Nephron progenitor cell (in vitro differentiated cells): ENCODE measurements at regions not wholly inside any gene's neighbourhood (a gene's known extent, or its start where the extent isn't known, plus 50 kb on each side); places are given as distances from the start of the nearest gene placed in this dataset.

ENCODE experiments used
- DNase-seq: peaks from one replicate; pipeline ENCODE4 v3.0.0; 2021
- H3K27ac Mint-ChIP-seq: 2 replicates; pipeline ENCODE4 v1.8.0; 2021; ENCODE audit warnings: mild to moderate bottlenecking, moderate library complexity, mixed read lengths
- H3K27me3 Mint-ChIP-seq: 2 replicates; pipeline ENCODE4 v1.8.0; 2021; ENCODE audit warnings: mild to moderate bottlenecking, low read depth, mixed read lengths; ENCODE audit not compliant: poor library complexity
- H3K36me3 Mint-ChIP-seq: 2 replicates; pipeline ENCODE4 v1.8.0; 2021; ENCODE audit warnings: low read depth, mixed read lengths
- H3K4me1 Mint-ChIP-seq: 2 replicates; pipeline ENCODE4 v1.8.0; 2021; ENCODE audit warnings: mixed read lengths
- H3K4me3 Mint-ChIP-seq: 2 replicates; pipeline ENCODE4 v1.8.0; 2021; ENCODE audit warnings: mild to moderate bottlenecking, moderate library complexity, mixed read lengths
- H3K9me3 Mint-ChIP-seq: 2 replicates; pipeline ENCODE4 v1.8.0; 2021; ENCODE audit warnings: mild to moderate bottlenecking, moderate library complexity, mixed read lengths
- TF ChIP-seq, protein P1 (sequence below): fragments of 200-600 bp; sonication (generic); IDR thresholded peaks from 2 replicates; pipeline ENCODE4 v1.5.0; 2021; ENCODE audit warnings: antibody characterized with exemption

DNA sequence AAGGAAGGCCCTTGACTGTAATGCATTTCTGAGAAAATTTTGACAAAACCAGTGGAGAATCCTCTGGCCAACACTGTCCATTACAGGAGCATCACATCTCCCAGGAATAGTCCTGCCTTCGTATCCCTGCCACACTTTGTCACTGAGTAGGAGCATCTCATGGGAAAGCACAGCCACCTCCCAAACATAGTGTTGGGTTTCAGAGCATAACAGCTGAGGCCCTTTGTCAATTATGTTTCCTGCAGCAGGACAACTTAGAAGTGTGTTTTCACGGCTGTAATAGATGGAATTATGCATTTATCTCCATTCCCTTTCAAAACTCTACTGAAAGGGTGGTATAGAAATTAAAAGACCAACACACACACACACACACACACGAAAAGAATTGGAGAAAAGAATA lies 91.1 kb upstream of the SMAD1 start:
- Mint-ChIP-seq H3K36me3 (no peaks in the 10 kb centered on the region), H3K9me3 (no peaks in the 10 kb centered on the region), H3K27me3 (peaks cover 3% of the 10 kb centered on the region), H3K4me1 (peaks cover 15% of the 10 kb centered on the region), H3K27ac (no peak overlapping the region), H3K4me3 (no peak overlapping the region)
- TF ChIP-seq, protein P1, sequence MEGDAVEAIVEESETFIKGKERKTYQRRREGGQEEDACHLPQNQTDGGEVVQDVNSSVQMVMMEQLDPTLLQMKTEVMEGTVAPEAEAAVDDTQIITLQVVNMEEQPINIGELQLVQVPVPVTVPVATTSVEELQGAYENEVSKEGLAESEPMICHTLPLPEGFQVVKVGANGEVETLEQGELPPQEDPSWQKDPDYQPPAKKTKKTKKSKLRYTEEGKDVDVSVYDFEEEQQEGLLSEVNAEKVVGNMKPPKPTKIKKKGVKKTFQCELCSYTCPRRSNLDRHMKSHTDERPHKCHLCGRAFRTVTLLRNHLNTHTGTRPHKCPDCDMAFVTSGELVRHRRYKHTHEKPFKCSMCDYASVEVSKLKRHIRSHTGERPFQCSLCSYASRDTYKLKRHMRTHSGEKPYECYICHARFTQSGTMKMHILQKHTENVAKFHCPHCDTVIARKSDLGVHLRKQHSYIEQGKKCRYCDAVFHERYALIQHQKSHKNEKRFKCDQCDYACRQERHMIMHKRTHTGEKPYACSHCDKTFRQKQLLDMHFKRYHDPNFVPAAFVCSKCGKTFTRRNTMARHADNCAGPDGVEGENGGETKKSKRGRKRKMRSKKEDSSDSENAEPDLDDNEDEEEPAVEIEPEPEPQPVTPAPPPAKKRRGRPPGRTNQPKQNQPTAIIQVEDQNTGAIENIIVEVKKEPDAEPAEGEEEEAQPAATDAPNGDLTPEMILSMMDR, result no peak
- no peak for DNase-seq

DNA sequence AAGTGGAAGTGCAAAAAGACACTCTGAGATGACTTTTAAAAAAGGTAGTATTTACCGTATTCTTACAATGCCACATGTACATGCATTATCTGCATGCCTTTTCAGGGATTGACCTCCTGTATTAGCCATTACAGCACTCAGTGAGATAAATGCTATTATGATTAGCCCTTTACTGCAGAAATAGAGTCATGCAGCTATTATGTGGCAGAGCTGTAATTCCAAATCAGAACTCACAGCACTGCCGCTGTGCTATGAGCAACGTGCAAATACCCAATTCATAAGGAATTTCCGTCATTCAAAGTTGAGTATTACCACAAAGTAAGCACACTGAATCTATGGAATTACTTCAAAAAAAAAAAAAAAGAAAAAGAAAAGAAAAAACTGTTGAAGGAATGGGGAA lies 92.1 kb upstream of the SMAD1 start:
- peaks cover 3% of the 10 kb centered on the region for H3K27me3 Mint-ChIP-seq
- H3K27ac Mint-ChIP-seq, result no peak overlapping the region
- no peak for DNase-seq
- TF ChIP-seq, protein P1, result no peak
- H3K36me3 Mint-ChIP-seq, result peaks cover under 1% of the 10 kb centered on the region
- peaks cover 9% of the 10 kb centered on the region for H3K9me3 Mint-ChIP-seq
- no peak overlapping the region for H3K4me3 Mint-ChIP-seq
- H3K4me1 Mint-ChIP-seq, result peaks cover 15% of the 10 kb centered on the region

DNA sequence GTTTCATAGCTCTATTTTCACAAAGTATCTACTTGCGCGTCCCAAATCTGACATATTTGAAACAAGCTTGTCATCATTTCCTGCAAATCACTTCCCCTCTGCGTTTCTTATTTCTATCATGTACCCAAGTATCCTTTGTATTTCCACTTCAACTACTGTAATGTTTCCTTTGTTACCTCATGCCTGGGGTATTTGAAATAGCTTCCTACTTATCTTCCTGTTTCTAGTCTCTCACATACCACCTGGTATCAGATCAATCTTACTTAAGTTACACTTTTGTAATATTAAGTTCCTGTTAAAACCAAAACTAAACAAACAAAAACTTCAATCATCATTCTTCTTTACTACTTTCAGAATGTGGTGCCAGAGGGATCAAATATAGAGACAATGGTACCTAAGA lies 93.6 kb upstream of the SMAD1 start:
- H3K27ac Mint-ChIP-seq, result no peak overlapping the region
- no peak for DNase-seq
- H3K27me3 Mint-ChIP-seq, result peaks cover 3% of the 10 kb centered on the region
- H3K9me3 Mint-ChIP-seq, result peaks cover 21% of the 10 kb centered on the region
- peaks cover 15% of the 10 kb centered on the region for H3K4me1 Mint-ChIP-seq
- H3K4me3 Mint-ChIP-seq, result no peak overlapping the region
- H3K36me3 Mint-ChIP-seq, result peaks cover 7% of the 10 kb centered on the region
- TF ChIP-seq, protein P1, result no peak

DNA sequence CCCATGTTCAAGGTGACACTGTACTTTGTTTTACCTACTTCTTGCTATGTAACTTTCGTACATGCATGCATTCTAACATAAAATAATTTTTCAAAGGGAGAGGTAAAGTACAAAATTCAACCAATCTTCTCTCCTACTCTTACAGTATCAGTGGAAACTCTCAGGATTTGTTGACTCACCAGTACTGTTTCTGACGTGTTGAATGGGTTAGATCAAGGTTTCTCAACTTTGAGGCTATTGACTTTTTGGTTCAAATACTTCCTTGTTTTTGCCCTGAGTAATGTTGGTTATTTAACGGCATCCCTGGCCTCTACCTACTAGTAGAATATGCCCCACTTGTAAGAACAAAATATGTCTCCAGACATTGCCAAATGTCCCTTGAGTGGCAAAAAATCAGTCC lies 94.6 kb upstream of the SMAD1 start:
- H3K27ac Mint-ChIP-seq, result no peak overlapping the region
- peaks cover 3% of the 10 kb centered on the region for H3K27me3 Mint-ChIP-seq
- TF ChIP-seq, protein P1, result no peak
- peaks cover 7% of the 10 kb centered on the region for H3K36me3 Mint-ChIP-seq
- H3K4me3 Mint-ChIP-seq, result no peak overlapping the region
- H3K4me1 Mint-ChIP-seq, result peaks cover 15% of the 10 kb centered on the region
- DNase-seq, result no peak
- H3K9me3 Mint-ChIP-seq, result peaks cover 26% of the 10 kb centered on the region

DNA sequence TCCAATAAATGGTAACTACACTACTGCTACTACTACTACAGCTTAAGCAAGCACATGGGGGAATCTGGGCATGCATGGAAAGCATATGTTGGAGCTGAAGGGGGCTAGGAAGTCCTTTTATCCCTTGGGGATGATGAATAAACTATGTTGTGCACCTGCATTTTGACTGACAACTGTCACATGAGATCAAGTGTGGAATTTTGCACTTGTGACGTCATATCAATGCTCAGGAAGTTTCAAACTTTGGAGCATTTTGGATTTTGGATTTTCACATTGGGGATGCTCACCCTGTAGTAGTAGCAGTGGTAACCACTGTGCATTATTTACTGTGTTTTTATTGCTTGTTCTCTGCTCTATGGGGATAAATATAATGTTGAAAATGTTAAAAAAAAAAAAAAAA lies 100.5 kb upstream of the SMAD1 start:
- H3K27ac Mint-ChIP-seq, result no peak overlapping the region

DNA sequence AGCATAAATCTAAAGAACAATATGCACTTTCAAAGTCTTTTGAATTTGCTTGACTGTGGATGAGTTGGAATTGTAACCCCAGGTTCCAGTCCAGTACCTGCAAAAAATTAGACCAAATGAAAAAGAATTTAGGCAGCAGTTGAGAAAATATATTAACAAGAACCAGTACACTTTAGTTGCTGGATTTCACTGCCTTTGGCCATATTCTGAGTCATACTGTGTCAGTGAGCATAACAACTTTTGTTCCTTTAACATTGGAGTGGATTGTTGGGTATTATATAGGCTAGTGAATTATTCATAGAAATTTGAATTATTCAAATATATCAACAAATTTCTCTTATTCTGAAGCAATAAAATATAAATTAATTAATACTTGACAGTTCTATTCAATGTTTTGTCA lies 101.5 kb upstream of the SMAD1 start:
- no peaks in the 10 kb centered on the region for H3K4me1 Mint-ChIP-seq
- H3K9me3 Mint-ChIP-seq, result peaks cover 64% of the 10 kb centered on the region
- H3K27me3 Mint-ChIP-seq, result peaks cover 7% of the 10 kb centered on the region
- no peak for DNase-seq
- no peak overlapping the region for H3K4me3 Mint-ChIP-seq
- TF ChIP-seq, protein P1, result no peak
- no peak overlapping the region for H3K27ac Mint-ChIP-seq
- peaks cover 7% of the 10 kb centered on the region for H3K36me3 Mint-ChIP-seq

More for the DNA sequence above, 100.5 kb upstream of the SMAD1 start:
- H3K9me3 Mint-ChIP-seq, result peaks cover 60% of the 10 kb centered on the region
- DNase-seq, result no peak
- H3K4me1 Mint-ChIP-seq, result no peaks in the 10 kb centered on the region
- peaks cover 7% of the 10 kb centered on the region for H3K36me3 Mint-ChIP-seq
- H3K4me3 Mint-ChIP-seq, result no peak overlapping the region
- H3K27me3 Mint-ChIP-seq, result peaks cover 7% of the 10 kb centered on the region
- TF ChIP-seq, protein P1, result no peak
